ENCODE measurements at regions not wholly inside any gene's neighbourhood (a gene's known extent, or its start where the extent isn't known, plus 50 kb on each side); places are given as distances from the start of the nearest gene placed in this dataset.

- no peak for TF ChIP-seq CTCF (IDR thresholded peaks at IDR 0.05 in 8 of 11, conservative IDR thresholded peaks at IDR 0.05 in 3 of 11)
- no peak for TF ChIP-seq POLR2A (IDR thresholded peaks at IDR 0.05)
Observed at GRCh38 chr4:65777270-65777669, 107.0 kb upstream of the EPHA5 start.
